A549 (cell line): ENCODE measurements at regions not wholly inside any gene's neighbourhood (a gene's known extent, or its start where the extent isn't known, plus 50 kb on each side); places are given as distances from the start of the nearest gene placed in this dataset.

Experiments
- CTCF ChIP-seq: fragments of >200 bp; sonication (Bioruptor Twin); formaldehyde crosslinking; IDR thresholded peaks from 3 replicates; pipeline ENCODE4 v1.5.1; 2016
- FOXS1 ChIP-seq: fragments of 250-450 bp; sonication (Bioruptor Pico); IDR thresholded peaks from 2 replicates; pipeline ENCODE4 v1.5.0; 2020; ENCODE audit warnings: mild to moderate bottlenecking, moderate library complexity
- POLR2A ChIP-seq: IDR thresholded peaks from 2 replicates; pipeline ENCODE4 v1.6.1; 2012; ENCODE audit warnings: mild to moderate bottlenecking, low read length
- ZFP36 ChIP-seq: fragments of 450-650 bp; IDR thresholded peaks from 2 replicates; pipeline ENCODE4 v1.6.1; 2014; ENCODE audit warnings: borderline replicate concordance; ENCODE audit not compliant: partially characterized antibody

GRCh38 chr3:159910991-159911663, 77.5 kb upstream of the IL12A start:
- no peak for TF ChIP-seq CTCF
- TF ChIP-seq FOXS1 (CRISPR knock-in tag): no peak
- no peak for TF ChIP-seq POLR2A
- TF ChIP-seq ZFP36: no peak
